Activated T-cell treated with anti-CD3 and anti-CD28 coated beads, Interleukin-2, amount 50 U/mL, for 24 hours (primary cell): ENCODE measurements at regions not wholly inside any gene's neighbourhood (a gene's known extent, or its start where the extent isn't known, plus 50 kb on each side); places are given as distances from the start of the nearest gene placed in this dataset.
"Not testable (repeated sequence)": the region's sequence is repeated elsewhere in the genome, so short reads cannot be mapped to it uniquely, and the experiment has no call there.

Source experiments
- DNase-seq: peaks from one replicate; pipeline ENCODE4 v3.0.0-alpha.2; 2020
- H3K27ac Mint-ChIP-seq: 2 replicates; pipeline ENCODE4 v1.8.0; 2020; ENCODE audit warnings: mild to moderate bottlenecking, mixed read lengths
- H3K27me3 Mint-ChIP-seq: 2 replicates; pipeline ENCODE4 v1.8.0; 2020; ENCODE audit warnings: mixed read lengths
- H3K36me3 Mint-ChIP-seq: 2 replicates; pipeline ENCODE4 v1.8.0; 2020; ENCODE audit warnings: low read depth, mixed read lengths
- H3K4me1 Mint-ChIP-seq: 2 replicates; pipeline ENCODE4 v1.8.0; 2020; ENCODE audit warnings: low read depth, mixed read lengths
- H3K4me3 Mint-ChIP-seq: 2 replicates; pipeline ENCODE4 v1.8.0; 2020; ENCODE audit warnings: mild to moderate bottlenecking, moderate library complexity, mixed read lengths
- H3K9me3 Mint-ChIP-seq: 2 replicates; pipeline ENCODE4 v1.8.0; 2020; ENCODE audit warnings: mixed read lengths

DNA sequence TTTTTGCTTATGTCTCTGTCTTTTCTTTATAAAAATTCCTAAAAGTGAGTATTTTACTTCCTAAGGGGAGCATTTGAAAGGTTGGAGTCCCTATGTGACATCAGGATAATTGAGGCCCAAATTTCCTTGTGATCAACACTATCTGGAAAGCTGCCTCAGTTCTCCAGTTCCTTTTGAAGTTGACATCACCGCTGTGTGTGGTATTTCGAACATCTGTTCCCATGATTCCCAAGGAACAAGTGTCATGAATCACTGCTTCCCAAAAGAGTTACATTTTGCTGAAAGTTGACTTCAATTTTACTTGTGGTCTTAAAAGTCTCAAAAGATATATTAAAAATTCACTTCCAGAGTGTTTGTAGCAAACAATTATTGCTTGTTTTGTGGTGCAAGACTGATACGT lies 452.1 kb upstream of the RGMB start:
- H3K27ac Mint-ChIP-seq = no peak overlapping the region
- no peak overlapping the region for H3K4me3 Mint-ChIP-seq
- H3K4me1 Mint-ChIP-seq = no peaks in the 10 kb centered on the region
- no peaks in the 10 kb centered on the region for H3K27me3 Mint-ChIP-seq
- no peak for DNase-seq
- H3K36me3 Mint-ChIP-seq = no peaks in the 10 kb centered on the region
- H3K9me3 Mint-ChIP-seq = no peaks in the 10 kb centered on the region

DNA sequence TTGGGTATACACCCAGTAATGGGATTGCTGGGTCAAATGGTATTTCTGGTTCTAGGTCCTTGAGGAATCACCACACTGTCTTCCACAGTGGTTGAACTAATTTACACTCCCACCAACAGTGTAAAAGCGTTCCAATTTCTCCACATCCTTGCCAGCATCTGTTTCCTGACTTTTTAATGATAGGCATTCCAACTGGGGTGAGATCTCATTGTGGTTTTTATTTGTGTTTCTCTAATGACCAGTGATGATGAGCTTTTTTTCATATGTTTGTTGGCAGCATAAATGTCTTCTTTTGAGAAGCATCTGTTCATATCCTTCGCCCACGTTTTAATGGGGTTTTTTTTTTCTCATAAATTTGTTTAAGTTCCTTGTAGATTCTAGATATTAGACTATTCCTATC lies 448.3 kb upstream of the RGMB start:
- not testable (repeated sequence) for H3K27me3 Mint-ChIP-seq, H3K9me3 Mint-ChIP-seq, DNase-seq, H3K4me3 Mint-ChIP-seq, H3K27ac Mint-ChIP-seq, H3K4me1 Mint-ChIP-seq, H3K36me3 Mint-ChIP-seq

DNA sequence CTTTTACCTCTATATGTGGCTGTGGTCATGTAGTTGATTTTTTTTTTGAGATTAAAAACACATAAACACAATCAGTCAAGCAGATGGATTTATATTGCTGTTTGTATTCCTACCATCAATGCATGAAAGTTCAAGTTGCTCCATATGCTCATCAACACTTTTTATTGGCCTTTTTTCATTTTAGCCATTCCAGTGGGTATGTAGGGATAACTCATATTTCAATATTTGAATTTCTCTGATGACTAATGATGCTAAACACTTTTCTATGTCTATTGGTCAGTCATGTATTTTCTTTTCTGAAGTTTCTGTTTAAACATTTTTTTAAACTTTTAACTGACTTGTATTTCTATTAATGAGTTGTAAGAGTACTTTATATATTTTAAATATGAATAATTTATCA lies 445.4 kb upstream of the RGMB start:
- H3K27me3 Mint-ChIP-seq = no peaks in the 10 kb centered on the region
- no peak overlapping the region for H3K27ac Mint-ChIP-seq
- no peaks in the 10 kb centered on the region for H3K36me3 Mint-ChIP-seq
- no peak overlapping the region for H3K4me3 Mint-ChIP-seq
- no peaks in the 10 kb centered on the region for H3K9me3 Mint-ChIP-seq
- no peaks in the 10 kb centered on the region for H3K4me1 Mint-ChIP-seq
- DNase-seq = no peak

DNA sequence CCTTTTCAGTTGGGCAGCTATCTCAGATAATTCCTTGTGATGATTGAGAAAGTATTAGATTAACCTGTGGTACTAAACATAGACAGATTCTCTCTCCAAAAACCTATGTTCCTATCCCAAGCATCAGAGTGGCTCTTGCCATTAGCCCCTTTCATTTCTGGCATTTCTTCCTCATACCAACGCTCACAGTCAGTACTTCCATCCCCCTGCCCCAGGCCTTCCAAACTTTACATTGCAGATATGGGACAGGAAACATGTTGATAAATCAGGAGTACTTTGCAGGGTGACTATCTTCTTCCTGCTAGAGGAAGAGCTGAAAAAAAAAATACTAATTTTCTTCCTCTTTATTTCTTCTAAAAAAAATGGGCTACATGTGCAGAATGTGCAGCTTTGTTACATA lies 442.6 kb upstream of the RGMB start:
- no peak for DNase-seq
- Mint-ChIP-seq H3K27ac (no peak overlapping the region), H3K27me3 (no peaks in the 10 kb centered on the region), H3K36me3 (no peaks in the 10 kb centered on the region), H3K4me1 (no peaks in the 10 kb centered on the region), H3K9me3 (peaks cover 4% of the 10 kb centered on the region), H3K4me3 (no peak overlapping the region)

DNA sequence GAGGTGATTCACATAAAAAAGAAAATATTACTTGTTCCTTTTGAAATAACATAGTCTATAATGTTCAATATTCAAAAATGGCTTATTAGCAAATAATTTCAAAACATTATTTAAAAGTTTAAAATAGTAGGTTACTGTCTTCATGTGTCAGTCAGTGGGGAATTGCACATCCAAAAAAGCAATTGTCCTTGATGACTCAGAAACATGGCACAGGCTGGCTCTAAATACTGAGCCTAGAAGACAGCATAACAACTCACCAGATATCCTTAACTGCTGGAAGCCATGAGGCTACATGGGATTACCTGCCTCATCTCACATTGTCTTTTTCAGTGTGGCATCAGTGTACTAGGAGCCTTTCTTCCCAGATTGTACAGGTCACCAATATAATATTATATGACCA lies 439.5 kb upstream of the RGMB start:
- no peak overlapping the region for H3K4me3 Mint-ChIP-seq
- peaks cover 4% of the 10 kb centered on the region for H3K9me3 Mint-ChIP-seq
- H3K27me3 Mint-ChIP-seq = no peaks in the 10 kb centered on the region
- no peaks in the 10 kb centered on the region for H3K4me1 Mint-ChIP-seq
- no peaks in the 10 kb centered on the region for H3K36me3 Mint-ChIP-seq
- no peak overlapping the region for H3K27ac Mint-ChIP-seq
- no peak for DNase-seq

DNA sequence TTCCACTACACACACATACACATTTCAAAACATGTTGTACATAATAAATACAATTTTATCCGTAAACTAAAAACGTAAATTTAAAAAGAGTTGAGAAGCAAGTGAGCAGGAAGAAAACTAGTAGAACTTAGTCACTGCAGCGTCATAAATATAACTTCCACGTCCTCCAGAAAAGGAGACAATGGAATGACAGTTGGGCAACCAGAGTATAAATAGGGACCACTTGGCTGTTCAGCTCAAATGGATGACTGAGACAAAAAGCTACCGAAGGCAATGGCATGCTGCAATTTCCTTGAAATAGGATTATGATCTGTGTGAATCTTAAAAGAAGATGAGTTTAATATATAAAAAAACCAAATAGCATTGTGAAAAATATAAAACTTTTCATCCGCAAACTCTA lies 438.5 kb upstream of the RGMB start:
- Mint-ChIP-seq H3K4me3 (no peak overlapping the region), H3K9me3 (peaks cover 4% of the 10 kb centered on the region), H3K4me1 (no peaks in the 10 kb centered on the region), H3K27me3 (no peaks in the 10 kb centered on the region), H3K27ac (no peak overlapping the region), H3K36me3 (no peaks in the 10 kb centered on the region)
- DNase-seq = no peak

DNA sequence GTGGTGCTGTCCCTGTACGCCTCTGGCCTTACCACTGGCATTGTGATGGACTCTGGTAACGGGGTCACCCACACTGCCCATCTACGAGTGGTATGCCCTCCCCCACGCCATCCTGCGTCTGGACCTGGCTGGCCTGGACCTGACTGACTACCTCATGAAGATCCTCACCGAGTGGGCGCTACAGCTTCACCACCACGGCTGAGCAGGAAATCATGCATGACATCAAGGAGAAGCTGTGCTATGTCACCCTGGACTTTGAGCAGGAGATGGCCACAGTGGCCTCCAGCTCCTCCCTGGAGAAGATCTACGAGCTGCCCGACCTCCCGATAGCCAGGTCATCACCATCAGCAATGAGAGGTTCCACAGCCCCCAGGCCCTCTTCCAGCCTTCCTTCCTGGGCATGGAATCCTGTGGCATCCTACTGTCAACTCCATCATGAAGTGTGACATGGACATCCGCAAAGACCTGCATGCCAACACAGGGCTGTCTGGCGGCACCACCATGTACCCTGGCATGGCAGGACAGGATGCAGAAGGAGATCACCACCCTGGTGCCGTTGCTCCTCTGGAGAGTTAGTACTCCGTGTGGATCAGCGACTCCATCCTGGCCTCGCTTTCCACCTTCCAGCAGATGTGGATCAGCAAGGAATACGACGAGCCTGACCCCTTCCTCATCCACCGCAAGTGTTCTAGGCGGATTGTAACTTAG lies 434.2 kb upstream of the RGMB start:
- DNase-seq = no peak
- no peaks in the 10 kb centered on the region for H3K36me3 Mint-ChIP-seq
- no peak overlapping the region for H3K27ac Mint-ChIP-seq
- peaks cover 3% of the 10 kb centered on the region for H3K9me3 Mint-ChIP-seq
- no peak overlapping the region for H3K4me3 Mint-ChIP-seq
- no peaks in the 10 kb centered on the region for H3K27me3 Mint-ChIP-seq
- H3K4me1 Mint-ChIP-seq = no peaks in the 10 kb centered on the region

DNA sequence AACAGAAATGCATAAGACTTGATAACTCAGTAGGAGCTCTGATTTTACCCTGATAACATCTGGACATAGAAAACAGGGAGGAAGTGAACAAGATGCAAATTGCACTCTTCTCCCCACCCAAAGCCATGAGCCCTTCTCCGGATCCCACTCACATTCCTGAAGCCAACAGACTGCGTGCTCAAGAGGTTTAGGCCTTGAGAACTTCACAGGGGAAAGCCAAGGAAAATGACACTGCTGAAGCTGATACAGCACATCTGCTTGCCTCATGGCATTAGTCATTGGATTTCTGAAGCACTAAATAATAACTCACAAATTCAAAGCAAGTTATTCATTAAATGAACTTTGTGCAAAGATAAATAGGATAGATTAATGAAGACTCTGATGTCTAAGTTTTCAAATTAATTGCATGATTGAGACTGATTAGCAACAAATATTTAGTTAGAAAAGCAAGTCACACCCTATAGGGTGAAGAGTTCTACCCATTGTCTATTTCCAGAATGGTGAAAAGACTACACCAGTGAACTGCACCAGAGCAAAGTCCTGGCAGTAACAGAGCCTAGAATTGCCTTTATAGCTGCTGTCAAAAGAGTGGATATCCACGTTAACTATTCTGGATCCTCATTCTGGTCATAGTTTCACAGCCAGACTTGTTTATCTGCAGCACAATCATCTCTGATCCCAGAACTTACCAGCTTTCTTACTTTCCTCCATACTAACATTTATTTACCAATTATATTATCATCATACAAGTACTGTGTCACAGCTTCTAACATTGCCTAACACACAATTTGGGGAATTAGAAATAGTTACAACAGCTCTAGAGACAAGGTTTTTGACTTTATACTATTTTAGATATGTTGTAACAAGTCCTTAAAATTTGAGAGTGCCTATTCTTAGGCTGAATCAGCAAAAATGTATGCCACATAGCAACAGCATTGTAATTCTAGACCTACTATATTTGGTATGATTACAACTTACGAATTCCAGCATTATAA lies 432.1 kb upstream of the RGMB start:
- no peaks in the 10 kb centered on the region for H3K27me3 Mint-ChIP-seq
- no peaks in the 10 kb centered on the region for H3K4me1 Mint-ChIP-seq
- no peak overlapping the region for H3K27ac Mint-ChIP-seq
- no peaks in the 10 kb centered on the region for H3K9me3 Mint-ChIP-seq
- no peak overlapping the region for H3K4me3 Mint-ChIP-seq
- H3K36me3 Mint-ChIP-seq = no peaks in the 10 kb centered on the region
- DNase-seq = no peak

DNA sequence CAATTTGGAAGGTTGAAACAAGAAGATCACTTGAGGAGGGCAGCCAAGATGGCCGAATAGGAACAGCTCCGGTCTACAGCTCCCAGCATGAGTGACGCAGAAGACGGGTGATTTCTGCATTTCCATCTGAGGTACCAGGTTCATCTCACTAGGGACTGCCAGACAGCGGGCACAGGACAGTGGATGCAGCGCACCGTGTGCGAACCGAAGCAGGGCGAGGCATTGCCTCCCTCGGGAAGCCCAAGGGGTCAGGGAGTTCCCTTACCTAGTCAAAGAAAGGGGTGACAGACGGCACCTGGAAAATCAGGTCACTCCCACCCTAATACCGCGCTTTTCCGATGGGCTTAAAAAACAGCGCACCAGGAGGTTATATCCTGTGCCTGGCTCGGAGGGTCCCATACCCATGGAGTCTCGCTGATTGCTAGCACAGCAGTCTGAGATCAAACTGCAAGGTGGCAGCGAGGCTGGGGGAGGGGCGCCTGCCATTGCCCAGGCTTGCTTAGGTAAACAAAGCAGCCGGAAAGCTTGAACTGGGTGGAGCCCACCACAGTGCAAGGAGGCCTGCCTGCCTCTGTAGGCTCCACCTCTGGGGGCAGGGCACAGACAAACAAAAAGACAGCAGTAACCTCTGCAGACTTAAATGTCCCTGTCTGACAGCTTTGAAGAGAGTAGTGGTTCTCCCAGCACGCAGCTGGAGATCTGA lies 430.4 kb upstream of the RGMB start:
- H3K27me3 Mint-ChIP-seq, H3K36me3 Mint-ChIP-seq, H3K4me3 Mint-ChIP-seq, H3K27ac Mint-ChIP-seq, H3K9me3 Mint-ChIP-seq, DNase-seq, H3K4me1 Mint-ChIP-seq: not testable (repeated sequence)

DNA sequence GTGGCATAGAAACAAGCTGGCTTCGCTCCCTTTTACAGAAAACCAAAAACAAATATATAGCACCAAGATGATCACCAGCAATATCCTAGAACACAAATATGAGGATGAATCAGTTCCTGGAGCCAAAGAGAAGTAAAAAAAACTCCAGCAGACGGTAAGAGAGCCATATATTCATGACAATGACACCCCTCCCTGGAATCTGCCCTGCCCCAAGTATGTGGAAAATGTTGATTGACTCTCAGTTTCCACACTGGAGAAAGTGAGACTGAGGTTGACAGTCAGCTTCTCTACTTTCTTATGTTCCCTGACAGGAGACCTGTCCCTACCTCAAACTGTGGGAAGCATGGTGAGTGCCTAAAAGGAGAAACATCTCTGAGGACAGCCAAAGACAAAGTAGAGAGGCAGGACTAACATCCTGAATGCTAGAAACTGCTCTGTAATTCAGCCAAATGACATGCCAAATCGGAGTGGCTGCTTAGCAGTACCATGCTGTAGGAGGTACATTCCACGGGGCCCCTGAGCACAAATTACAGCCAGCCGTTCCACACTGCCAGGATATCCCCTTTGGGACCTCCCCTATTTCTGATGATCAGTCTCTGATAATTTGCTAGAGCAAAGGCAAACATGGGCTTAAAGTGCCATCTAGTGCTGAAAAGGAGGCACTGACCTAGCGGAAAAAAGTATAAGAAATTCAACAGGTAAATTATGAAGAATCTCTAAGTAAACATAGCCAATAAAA lies 424.0 kb upstream of the RGMB start:
- no peak for DNase-seq
- H3K36me3 Mint-ChIP-seq = no peaks in the 10 kb centered on the region
- no peak overlapping the region for H3K27ac Mint-ChIP-seq
- peaks cover 10% of the 10 kb centered on the region for H3K9me3 Mint-ChIP-seq
- no peak overlapping the region for H3K4me3 Mint-ChIP-seq
- H3K4me1 Mint-ChIP-seq = no peaks in the 10 kb centered on the region
- H3K27me3 Mint-ChIP-seq = no peaks in the 10 kb centered on the region

DNA sequence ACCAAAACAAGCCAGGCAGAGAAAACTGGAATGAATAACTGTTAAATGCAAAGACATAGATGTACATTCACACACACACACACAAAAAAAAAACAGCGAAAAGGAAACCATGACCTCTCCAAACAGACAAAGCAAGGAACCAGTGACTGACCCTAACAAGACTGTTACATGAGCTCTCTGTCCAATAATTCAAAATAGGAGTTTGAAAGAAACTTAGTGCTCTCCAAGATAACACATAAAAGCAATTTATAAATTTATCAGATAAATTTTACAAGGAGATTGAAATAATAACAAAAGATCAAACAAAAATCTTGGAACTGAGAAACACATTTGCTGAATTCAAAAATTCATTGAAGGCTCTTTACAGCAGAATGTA lies 423.5 kb upstream of the RGMB start:
- H3K4me1 Mint-ChIP-seq = no peaks in the 10 kb centered on the region
- no peak for DNase-seq
- no peaks in the 10 kb centered on the region for H3K27me3 Mint-ChIP-seq
- no peak overlapping the region for H3K27ac Mint-ChIP-seq
- H3K9me3 Mint-ChIP-seq = peaks cover 10% of the 10 kb centered on the region
- H3K36me3 Mint-ChIP-seq = no peaks in the 10 kb centered on the region
- H3K4me3 Mint-ChIP-seq = no peak overlapping the region

DNA sequence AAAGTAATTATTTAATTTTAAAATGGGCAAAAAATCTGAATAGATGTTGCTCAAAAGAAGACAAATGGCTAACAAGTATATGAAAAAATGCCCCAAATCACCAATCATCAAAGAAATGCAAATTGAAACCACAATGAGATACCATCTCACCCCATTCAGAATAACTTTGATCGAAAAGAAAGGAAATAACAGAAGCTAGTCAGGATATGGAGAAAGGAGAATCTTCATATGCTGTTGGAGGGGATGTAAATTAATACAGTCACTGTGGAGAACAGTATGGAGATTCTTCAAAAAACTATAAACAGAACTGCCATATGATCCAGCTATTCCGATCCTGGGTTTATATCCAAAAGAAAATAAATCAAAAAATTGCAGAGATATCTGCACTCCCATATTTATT lies 418.5 kb upstream of the RGMB start:
- Mint-ChIP-seq H3K9me3 (peaks cover 13% of the 10 kb centered on the region), H3K4me3 (no peak overlapping the region), H3K4me1 (no peaks in the 10 kb centered on the region), H3K36me3 (no peaks in the 10 kb centered on the region), H3K27me3 (no peaks in the 10 kb centered on the region), H3K27ac (no peak overlapping the region)
- DNase-seq = no peak

DNA sequence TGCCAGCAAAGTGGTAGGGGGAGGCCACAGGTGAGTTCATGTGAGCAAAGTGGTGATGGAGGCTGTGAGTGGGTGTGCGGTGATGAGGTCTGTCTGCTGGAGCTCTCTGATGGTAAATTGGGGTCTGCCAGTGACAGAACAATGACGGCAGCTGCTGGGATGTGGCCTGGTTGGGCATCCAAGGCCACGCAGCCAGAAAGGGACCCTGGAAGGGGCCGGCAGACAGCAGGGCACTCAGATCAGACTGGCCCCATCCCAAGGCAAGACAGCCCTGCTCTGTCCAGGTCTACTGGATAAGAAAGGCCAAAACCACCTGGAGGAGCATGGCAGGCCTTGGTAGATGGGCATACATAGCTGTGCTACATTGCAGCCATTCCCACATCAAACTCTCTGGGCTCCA lies 412.9 kb upstream of the RGMB start:
- no peak overlapping the region for H3K4me3 Mint-ChIP-seq
- peaks cover 11% of the 10 kb centered on the region for H3K9me3 Mint-ChIP-seq
- H3K36me3 Mint-ChIP-seq = no peaks in the 10 kb centered on the region
- H3K4me1 Mint-ChIP-seq = no peaks in the 10 kb centered on the region
- no peak overlapping the region for H3K27ac Mint-ChIP-seq
- H3K27me3 Mint-ChIP-seq = no peaks in the 10 kb centered on the region
- no peak for DNase-seq

DNA sequence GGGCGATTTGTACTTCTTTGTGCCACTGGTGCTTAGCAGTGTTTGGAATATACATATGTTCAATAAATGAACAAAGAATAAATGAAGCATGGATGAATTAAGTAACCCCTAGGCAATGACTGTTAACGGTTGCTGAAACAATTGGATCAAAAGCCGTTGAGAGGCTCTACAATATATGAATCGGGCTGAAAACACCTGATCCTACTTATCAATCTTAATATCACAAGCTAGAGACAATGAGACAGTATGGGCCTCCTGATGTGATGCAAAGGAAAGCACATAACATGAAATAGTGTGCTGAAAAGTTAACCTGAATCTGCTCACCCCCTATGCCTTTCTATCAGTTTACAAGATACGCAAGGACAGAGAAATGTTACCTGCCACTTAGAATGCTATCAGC lies 410.3 kb upstream of the RGMB start:
- Mint-ChIP-seq H3K27ac (no peak overlapping the region), H3K27me3 (no peaks in the 10 kb centered on the region)
- no peak for DNase-seq

More for the DNA sequence above, 410.3 kb upstream of the RGMB start:
- no peaks in the 10 kb centered on the region for H3K4me1 Mint-ChIP-seq
- peaks cover 11% of the 10 kb centered on the region for H3K9me3 Mint-ChIP-seq
- H3K4me3 Mint-ChIP-seq = no peak overlapping the region
- H3K36me3 Mint-ChIP-seq = no peaks in the 10 kb centered on the region
